Epidermal melanocyte (primary cell): ENCODE measurements at regions not wholly inside any gene's neighbourhood (a gene's known extent, or its start where the extent isn't known, plus 50 kb on each side); places are given as distances from the start of the nearest gene placed in this dataset.
"Not testable (repeated sequence)": the region's sequence is repeated elsewhere in the genome, so short reads cannot be mapped to it uniquely, and the experiment has no call there.

Experiments used
- DNase-seq: peaks from one replicate; pipeline ENCODE4 v3.0.0; 2011; ENCODE audit warnings: low spot score; ENCODE audit not compliant: insufficient read length

DNA sequence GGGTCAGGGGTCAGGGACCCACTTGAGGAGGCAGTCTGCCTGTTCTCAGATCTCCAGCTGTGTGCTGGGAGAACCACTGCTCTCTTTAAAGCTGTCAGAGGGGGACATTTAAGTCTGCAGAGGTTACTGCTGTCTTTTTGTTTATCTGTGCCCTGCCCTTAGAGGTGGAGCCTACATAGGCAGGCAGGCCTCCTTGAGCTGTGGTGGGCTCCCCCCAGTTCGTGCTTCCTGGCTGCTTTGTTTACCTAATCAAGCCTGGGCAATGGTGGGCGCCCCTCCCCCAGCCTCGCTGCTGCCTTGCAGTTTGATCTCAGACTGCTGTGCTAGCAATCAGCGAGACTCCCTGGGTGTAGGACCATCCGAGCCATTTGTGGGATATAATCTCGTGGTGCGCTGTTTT, 830.5 kb upstream of the ANO3 start:
- not testable (repeated sequence) for DNase-seq

DNA sequence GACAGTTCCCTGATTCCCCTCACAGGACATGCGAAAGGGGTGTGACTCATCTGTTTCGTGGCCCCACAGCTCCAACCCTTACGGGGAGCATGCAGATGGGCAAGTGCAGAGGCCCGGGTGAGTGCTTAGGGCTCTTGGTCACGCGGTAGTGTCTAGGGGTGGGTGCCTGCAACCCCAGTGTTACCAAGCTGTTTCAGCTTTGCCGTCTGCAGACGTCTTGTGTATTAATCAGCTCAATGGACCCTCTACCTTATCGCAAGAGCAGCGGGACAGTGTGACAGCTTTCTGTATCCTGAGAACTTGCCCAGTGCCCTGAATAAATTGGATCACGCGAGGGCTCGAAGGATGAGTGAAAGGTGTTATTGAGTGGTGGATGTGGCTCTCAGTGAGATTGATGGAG, 816.4 kb upstream of the ANO3 start:
- DNase-seq: no peak

DNA sequence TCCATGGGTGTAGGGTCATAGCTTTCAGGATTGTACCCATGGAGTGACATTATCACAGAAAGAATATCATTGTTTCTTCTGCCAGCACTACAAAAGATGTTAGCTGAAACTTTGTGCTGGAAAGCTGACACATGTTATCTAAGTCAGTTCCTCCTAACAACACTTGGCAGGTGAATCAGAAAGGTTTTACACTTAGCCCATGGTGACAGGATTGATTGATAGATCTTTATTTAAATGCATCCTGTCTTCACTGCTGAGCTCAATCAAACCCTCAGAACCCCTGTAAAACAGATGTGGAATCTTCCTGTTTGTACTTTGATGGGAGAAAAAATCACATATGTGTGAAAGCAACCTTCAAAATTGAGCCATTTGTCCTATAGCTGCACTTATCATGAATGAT, 811.5 kb upstream of the ANO3 start:
- DNase-seq: no peak

DNA sequence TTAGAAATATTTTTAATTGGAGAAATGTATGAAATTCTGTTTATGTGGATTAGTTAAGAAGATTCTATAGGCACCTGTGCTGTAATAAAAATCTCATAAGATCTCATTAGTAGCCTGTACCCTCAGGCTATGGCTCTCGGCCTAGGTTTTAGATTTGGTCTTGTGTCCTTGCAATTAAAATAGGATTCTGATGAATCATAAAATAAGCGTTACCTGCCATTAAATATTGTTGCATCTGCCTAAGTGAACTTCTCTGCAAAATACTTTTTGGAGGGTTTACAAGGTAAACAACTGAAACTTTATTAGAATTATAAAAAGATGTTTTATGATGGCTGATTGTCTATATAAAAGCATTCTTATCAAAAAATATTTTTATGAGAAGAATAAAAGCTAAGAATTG, 804.1 kb upstream of the ANO3 start:
- no peak for DNase-seq

DNA sequence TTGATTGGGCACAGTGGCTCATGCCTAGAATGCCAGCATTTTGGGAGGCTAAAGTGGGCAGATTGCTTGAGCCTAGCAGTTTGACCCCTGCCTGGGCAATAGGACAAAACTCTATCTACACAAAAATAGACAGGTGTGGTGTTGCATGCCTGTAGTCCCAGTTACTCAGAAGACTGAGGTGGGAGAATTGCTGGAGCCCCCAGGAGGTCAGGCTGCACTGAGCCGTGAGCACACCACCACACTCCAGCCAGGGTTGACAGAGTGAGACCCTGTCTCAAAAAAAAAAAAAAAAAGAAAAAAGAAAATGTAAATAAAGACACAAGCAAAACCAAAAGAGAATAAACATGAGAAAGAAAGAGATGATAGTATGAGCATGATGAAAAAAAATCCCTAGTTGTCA, 802.4 kb upstream of the ANO3 start:
- DNase-seq: no peak

DNA sequence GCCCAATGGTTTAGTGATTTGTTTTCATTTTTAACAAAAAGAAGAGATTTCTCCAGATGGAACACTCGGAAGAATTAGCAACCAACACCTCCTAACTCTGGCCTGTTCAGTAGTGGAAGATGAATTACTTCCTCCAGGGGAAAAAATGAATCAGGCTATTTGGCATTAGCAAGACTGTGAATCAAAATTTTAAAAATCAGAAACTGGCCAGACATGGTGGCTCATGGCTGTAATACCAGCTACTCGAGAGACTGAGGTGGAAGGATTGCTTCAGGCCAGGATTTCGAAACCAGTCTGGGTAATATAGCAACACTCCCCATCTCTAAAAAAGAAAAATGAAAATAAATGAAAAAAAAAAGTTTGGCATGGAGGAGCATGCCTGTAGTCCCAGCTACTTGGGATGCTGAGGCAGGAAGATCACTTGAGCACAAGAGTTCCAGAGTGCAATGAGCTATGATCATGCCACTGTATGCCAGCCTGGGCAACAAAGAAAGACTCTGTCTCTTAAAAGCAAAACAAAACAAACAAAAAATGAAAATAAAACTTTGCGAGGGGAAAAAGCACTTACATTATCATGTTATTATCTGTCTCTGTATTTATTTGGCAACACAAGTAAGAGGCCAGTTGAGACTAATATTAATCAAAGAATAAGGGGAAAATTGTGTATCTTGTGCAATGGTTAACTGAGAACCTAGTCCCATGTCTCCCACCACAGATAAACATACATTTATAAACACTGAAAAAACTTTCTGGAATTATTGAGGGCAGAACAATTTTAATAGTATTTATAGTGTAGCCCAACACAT, 796.3 kb upstream of the ANO3 start:
- no peak for DNase-seq

DNA sequence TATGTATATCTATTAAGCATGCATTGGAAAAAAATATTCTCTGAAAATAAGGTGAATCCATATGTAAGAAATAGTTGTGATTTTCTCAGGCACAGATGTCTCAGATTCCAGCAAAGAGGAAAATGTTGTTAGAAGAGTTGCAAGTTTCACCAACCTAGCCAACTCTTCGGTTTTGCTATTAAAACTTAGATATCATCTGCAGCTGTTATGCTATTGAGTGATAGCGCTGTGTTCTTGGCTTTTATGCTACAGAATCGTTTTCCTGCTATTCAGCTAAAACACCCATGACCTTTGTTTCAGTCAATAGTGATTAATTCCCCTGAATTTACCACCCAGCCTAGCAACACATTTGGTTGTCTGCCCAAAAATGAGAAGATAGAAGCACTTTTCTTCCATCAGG, 795.6 kb upstream of the ANO3 start:
- no peak for DNase-seq

DNA sequence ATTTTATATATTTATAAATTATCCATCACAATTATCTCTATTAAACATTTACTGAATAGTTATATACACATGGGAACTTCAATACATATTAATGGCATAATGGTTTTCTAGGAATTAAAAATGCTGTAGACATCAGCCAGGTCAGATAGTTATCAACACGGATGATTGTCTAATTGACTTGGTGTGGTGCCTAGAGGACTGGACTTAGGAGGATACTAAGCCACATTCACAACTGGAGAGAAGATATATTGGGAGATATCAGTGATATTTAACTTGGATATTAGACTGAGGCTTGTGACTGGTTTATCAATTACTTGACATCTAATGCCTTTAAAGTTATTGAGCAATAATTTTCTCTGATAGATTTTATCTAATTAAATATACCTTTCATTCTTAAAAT, 794.5 kb upstream of the ANO3 start:
- DNase-seq: no peak

DNA sequence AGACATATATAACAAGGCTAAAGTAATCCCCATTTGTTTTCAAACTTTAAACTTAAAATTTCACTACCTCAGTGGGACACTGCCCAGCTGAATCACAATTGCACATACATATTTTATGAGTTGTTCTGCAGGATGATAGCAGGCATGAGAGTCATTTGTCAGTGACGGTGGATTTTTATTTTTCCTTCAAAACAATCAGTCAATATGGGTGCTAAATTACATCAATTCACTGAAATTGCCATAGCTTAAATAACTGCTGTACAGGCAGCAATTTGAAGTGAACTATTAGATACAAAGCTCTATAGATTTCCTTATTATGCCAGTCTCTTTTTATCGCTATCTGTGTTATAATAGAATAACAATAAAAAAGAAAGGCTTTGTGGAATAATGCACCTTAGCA, 784.6 kb upstream of the ANO3 start:
- no peak for DNase-seq

DNA sequence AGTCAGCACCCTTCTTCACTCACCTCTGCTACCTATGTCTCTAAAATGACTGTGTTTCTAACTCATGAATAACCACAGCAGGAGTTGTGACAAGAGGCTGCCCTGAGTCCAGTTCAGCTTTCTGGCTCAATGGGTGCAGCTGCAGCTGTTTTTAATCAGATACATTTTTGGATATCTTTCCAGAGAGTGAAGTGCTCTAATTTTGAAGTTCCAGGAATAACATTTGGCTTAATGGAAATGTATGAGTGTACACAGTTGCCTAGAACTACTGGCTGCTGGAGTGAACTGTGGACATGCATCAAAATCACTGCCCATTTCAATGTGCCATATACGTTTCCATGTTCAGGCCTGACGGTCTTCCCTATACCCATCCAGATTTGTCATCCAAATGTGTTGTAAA, 769.5 kb upstream of the ANO3 start:
- no peak for DNase-seq

DNA sequence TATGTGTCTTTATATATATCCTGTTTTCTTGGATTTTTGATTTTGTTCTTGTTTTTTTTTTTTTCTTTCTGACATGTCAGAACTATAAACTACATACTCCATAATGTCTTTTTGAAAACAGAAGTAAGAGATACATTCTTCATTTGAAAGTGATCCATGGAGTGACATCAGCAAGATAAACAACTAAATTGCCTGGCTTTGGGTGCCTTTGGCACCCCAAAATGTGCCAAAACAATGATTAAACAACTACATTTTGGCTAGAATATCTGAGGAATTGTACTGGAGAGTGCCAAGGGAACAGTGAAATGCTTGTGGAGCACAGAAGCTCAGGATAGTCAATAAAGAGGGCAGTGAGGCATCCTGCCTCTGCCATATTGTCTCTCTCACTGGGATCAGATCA, 766.1 kb upstream of the ANO3 start:
- DNase-seq: no peak

DNA sequence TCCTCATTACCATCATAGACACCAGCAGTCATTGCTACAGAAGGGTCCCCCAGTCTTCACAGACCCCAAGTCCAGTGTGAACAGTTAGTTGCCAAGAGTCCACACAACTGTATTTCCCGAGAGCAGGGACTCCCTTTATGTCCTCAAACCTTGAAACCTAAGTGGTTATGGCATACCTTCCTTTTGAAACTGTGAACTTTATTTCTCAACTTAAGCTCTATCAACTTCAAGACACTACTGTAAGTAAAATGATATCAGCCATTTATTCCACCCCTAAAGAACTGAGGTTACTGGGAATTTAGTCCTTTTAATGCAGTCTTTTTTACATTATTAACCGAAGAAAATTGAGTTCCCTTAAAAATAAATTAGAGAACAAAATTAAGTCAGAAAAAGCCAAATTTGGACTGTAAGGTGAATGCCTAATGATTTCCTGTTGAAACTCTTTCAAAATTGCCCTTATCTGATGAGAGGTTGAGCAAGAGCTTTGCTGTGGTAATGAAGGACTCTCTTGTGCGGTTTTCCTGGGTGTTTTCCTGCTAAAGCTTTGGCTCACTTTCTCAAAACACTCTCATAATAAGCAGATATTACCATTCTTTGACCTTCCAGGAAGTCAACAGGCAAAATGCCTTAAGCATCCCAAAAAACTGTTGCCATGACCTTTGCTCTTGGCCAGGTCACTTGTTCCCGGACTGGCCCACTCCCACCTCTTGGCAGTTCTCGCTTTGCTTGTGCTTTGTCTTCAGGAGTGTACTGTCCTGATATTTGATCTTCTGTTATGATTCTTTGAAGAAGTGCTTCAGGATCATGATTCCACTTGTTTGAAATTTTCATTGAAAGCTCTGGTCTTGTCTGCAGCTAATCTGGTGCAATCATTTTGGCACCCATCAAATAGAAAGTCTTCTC, 765.4 kb upstream of the ANO3 start:
- DNase-seq: no peak

DNA sequence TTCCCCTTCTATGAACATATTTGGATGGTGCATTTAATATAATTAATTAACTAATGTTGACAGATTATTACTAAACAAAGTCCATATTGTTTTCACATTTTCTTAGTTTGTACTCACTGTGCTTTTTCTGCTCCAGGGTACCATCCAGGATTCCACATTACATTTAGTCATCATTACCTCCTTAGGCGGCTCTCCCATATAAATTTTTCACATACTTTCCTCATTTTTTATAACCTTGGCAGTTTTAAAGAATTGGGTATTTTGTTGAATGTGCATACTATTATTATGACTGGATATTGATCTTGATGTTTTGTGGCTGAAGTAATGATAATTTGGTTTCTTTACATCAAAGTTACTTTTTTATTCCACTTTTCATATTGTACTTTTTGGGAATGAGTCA, 755.6 kb upstream of the ANO3 start:
- no peak for DNase-seq

DNA sequence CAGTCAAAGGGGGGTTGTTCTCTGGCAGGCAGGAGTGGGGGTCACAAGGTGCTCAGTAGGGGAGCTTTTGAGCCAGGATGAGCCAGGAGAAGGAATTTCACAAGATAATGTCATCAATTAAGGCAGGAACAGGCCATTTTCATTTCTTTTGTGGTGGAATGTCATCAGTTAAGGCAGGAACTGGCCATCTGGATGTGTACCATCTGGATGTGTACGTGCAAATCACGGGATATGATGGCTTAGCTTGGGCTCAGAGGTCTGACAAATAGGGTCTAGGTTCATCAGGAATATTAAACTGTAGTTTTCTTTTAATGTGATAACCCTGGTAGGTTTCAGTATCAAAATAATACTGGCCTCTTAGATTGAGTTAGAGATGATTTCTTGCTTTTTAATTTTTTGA, 752.4 kb upstream of the ANO3 start:
- DNase-seq: not testable (repeated sequence)

DNA sequence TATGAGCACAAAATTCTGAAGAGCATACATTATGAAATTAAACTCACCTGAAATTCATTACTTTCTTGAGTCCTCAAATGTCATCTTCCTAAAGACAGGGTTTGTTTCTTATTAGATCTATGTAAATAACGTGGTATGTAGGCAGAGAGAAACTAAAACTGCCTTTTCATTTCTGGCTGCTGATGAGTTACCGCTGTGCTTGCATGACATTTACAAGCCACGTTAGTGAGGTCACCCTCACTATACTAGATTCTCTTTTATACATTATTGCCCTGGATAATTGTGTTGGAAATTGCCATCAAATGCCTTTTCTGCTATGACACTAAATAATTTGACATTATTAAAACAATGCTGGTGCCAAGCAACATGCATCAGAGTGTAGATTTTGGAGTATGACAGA, 748.3 kb upstream of the ANO3 start:
- no peak for DNase-seq

DNA sequence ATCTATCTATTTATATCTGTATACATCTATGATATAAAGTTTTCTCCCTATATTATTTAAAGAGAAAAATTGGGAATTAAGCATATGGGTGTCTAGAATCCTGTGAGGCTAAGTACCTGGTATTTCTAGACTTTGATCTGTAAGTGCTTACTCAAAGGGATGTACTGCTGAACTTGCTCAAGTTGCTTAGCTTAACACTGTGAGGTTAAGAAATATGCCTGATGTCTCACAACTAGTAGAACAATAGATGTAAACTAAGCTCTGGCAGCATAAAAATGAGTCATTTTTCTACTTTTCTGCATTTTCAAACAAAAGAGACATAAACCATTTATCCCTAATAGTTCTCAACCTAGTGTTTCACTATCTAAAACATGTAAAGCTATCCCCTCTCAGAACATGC, 744.4 kb upstream of the ANO3 start:
- DNase-seq: no peak

DNA sequence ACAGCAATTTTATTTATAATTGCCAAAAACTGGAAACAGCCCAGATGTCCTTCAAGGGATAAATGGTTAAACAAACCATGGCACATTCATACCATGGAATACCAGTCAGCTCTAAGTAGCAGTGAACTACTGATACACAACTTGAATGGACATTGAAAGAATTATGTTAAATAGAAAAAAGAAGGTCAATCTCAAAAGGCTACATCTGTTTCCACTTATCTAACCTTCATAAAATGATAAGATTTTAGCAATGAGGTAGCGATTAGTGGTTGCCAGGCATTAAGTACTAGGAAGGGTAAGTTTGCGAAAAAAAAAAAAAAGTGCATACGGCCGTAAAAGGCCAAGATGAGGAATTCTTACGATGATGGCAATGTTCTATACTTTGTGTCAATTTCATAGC, 738.7 kb upstream of the ANO3 start:
- DNase-seq: no peak

DNA sequence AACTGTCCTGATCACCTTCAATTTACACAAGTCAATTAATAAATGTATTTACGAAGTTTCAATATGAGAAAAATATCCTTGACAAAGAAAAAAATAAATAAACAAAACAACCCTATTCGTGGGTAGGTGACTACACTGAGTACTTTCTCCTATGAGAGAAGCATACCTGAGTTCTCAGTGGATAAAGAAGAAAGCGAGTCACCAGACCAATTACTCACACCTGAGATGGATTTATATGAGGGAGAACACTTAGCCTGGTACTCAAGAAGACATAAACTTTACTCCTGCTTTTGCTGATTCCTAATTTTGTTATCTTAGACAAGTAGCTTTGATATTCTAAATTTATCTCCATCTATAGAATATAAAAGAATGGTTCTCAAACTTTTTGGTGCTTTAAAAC, 735.2 kb upstream of the ANO3 start:
- DNase-seq: no peak

DNA sequence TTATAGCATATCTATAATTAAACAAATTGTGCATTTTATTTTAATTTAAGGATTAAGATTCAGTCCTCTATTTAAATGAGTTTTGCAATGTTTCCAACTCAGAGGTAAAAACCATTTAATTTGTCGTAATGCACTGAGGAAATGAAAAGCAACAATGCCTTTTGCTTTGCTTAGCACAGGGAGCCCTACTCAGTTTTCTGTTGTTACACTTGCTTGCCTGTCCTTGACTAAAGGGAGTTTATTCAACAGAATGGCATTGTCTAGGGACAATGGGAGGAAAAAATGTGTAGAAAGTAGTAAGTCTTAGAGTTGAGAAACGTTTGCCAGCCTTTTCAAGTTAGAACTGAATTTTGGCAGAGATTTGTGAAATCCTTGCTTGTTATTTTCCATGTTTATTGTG, 734.2 kb upstream of the ANO3 start:
- no peak for DNase-seq

DNA sequence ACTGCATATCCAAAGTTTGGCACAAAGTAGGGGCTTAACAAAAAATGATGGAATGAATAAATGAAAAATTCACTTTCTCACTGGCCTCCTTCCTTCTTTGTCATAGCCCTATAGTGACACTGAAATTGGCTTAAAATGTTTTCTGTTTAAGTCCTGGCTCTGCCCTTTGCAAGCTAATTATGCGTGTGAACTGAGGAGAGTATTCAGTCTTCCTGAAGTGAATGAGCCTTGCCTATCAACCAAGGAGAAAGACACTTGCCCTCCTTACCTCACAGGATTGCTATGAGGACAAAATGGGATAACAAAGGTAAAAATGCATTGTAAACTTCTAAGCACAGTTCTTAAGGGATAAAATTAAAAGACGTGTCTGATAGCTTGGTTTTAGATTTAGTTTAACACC, 729.8 kb upstream of the ANO3 start:
- no peak for DNase-seq

DNA sequence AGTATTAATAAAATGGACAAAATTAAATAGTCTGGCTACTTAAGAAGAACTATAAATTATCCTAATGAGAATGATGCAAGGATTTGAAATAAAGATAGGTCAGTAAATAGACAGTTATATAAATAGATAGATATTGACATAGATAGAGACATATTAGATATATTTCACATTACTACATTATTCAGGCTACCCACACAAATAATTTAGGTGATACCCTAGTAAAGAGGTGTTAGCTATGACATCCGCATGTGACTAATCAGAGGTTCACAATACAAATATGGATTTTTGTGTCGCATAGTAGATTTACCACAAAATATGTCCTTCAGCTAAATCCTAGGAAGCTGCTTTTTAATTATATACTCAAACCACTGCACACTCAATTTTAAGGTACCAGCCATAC, 729.0 kb upstream of the ANO3 start:
- DNase-seq: no peak

DNA sequence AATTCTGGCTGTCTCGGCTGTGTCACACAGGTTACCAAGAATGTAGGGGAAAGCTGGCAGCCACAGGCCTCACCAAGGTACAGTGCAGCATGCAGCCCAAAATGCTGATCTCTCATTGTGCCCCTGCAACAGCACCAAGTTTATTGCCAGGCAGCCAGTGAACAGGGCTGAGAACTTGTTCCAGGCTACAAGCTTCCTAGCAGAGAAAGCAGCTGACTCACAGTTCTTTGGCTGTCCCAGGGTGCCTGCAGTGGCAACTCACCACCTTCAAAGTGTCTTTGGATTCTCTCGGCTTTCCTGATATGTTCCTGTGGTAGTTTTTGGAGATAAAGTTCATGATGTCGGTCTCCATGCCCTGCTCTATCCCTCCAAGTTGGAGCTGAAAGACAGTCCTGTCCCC, 719.1 kb upstream of the ANO3 start:
- no peak for DNase-seq

DNA sequence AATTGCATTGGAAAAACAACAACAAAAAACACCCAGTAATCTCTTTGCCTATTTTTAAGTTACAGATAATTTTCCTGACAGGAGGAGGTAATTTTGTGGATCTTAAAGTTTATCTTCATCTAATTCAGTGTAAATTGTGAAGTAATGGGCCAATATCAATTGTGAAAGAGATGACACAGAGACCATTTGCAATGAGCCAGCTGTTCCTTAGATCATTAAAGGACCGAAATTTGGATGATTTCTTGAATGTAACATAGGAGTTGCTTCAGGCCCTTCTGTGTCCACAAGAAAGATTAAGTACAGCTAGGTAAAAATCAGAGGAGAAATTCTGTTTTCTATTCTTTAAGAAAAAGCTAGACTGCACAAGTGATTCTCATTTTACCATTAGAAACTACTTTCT, 718.5 kb upstream of the ANO3 start:
- no peak for DNase-seq
